Fibroblast of lung (primary cell): ENCODE measurements at regions not wholly inside any gene's neighbourhood (a gene's known extent, or its start where the extent isn't known, plus 50 kb on each side); places are given as distances from the start of the nearest gene placed in this dataset.
"Not testable (repeated sequence)": the region's sequence is repeated elsewhere in the genome, so short reads cannot be mapped to it uniquely, and the experiment has no call there.

Source experiments
- DNase-seq, 2 donors: peaks; one replicate each; pipeline versions ENCODE4 v3.0.0 to v3.0.0-alpha.2; 2010; ENCODE audit warnings: low read depth in 2 of 2
- H2AFZ ChIP-seq: 2 replicates; pipeline ENCODE4 v1.5.1; 2012; ENCODE audit warnings: low read length, control low read depth, inconsistent platforms
- H3K27ac ChIP-seq: 2 replicates; pipeline ENCODE4 v1.5.1; 2011; ENCODE audit warnings: low read length, control low read depth; ENCODE audit not compliant: insufficient read depth
- H3K27me3 ChIP-seq: 2 replicates; pipeline ENCODE4 v1.5.1; 2011; ENCODE audit warnings: mild to moderate bottlenecking, low read length; ENCODE audit not compliant: control insufficient read depth, insufficient read depth
- H3K36me3 ChIP-seq: 2 replicates; pipeline ENCODE4 v1.5.1; 2011; ENCODE audit warnings: low read length; ENCODE audit not compliant: control insufficient read depth, insufficient read depth
- H3K4me1 ChIP-seq: 2 replicates; pipeline ENCODE4 v1.5.1; 2011; ENCODE audit warnings: low read length; ENCODE audit not compliant: control insufficient read depth, insufficient read depth; ENCODE audit errors: extremely low read depth
- H3K4me2 ChIP-seq: 2 replicates; pipeline ENCODE4 v1.5.1; 2011; ENCODE audit warnings: low read length, control low read depth; ENCODE audit not compliant: insufficient read depth; ENCODE audit errors: extremely low read depth
- H3K4me3 ChIP-seq, 4 experiments: fragments of 200-600 bp in 1 of 4; sonication (generic) in 1 of 4; replicated peaks in 1 of 4; 2 replicates each; pipeline ENCODE4 v1.5.1; 2011 to 2016; ENCODE audit warnings: low read length in 4 of 4, low read depth in 3 of 4, mild to moderate bottlenecking in 3 of 4, control low read depth in 2 of 4, inconsistent platforms in 1 of 4, mixed read lengths in 1 of 4; ENCODE audit not compliant: insufficient read depth in 1 of 4; ENCODE audit errors: control extremely low read depth in 1 of 4
- H3K79me2 ChIP-seq: 2 replicates; pipeline ENCODE4 v1.5.1; 2012; ENCODE audit warnings: mild to moderate bottlenecking, low read length, inconsistent platforms; ENCODE audit not compliant: control insufficient read depth, insufficient read depth
- H3K9ac ChIP-seq: 2 replicates; pipeline ENCODE4 v1.5.1; 2011; ENCODE audit warnings: mild to moderate bottlenecking, low read length, control low read depth; ENCODE audit not compliant: insufficient read depth
- H3K9me3 ChIP-seq: 2 replicates; pipeline ENCODE4 v1.5.1; 2012; ENCODE audit warnings: low read depth, low read length; ENCODE audit not compliant: control insufficient read depth, insufficient read depth
- H4K20me1 ChIP-seq: 2 replicates; pipeline ENCODE4 v1.5.1; 2011; ENCODE audit warnings: low read length; ENCODE audit not compliant: control insufficient read depth, insufficient read depth; ENCODE audit errors: extremely low read depth
- CTCF ChIP-seq, 2 donors: IDR thresholded peaks in 1 of 2; conservative IDR thresholded peaks in 1 of 2; 1 replicate in 1 of 2; 2 replicates in 1 of 2; pipeline ENCODE4 v1.5.1; 2011 to 2012; ENCODE audit warnings: low read length in 2 of 2, control low read depth in 1 of 2, inconsistent platforms in 1 of 2, low read depth in 1 of 2, mild to moderate bottlenecking in 1 of 2
- EZH2 ChIP-seq: IDR thresholded peaks from 2 replicates; pipeline ENCODE4 v1.5.1; 2012; ENCODE audit warnings: low read length, control low read depth, mild to moderate bottlenecking; ENCODE audit errors: missing control alignments

DNA sequence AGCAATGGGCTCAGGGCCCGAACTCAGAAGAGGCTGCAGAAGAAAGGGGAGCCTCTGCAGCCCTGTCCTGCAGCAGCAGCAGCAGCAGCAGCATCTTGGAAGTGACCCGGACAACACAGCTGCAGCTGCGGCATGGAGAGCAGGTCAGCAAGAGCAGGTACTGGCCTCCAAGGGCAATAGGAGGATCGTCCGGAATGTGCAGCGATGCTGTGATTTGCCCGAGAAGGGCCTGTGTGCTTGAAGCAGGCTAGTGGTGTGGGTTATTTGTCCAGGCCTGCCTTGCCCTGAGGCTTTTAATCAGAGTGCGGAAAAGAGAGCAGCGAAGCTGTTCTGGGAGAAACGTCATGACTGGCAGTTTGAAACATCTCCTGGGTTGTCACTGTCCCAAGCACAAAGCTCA lies 126.0 kb downstream of the F11 start:
- Histone ChIP-seq H3K79me2 (no peaks in the 10 kb centered on the region), H4K20me1 (no peaks in the 10 kb centered on the region), H3K4me1 (no peaks in the 10 kb centered on the region), H3K27ac (no peak overlapping the region), H3K36me3 (no peaks in the 10 kb centered on the region), H3K27me3 (no peaks in the 10 kb centered on the region), H3K4me2 (no peak overlapping the region), H3K9ac (no peak overlapping the region), H3K9me3 (no peaks in the 10 kb centered on the region), H2AFZ (no peak overlapping the region), H3K4me3 (no peak overlapping the region)
- DNase-seq, result no peak
- TF ChIP-seq EZH2, result no peak
- TF ChIP-seq CTCF (conservative IDR thresholded peaks at IDR 0.05 in 1 of 2, IDR thresholded peaks at IDR 0.05 in 1 of 2; ENCODE audit: low read depth in 1 of 2, low read length in 2 of 2), result no peak

GRCh38 chr4:186384328-186384727 lies 118.3 kb downstream of the F11 start:
- not testable (repeated sequence) for H3K27me3 ChIP-seq, H3K4me3 ChIP-seq, H3K36me3 ChIP-seq, H3K79me2 ChIP-seq, DNase-seq, H3K4me1 ChIP-seq, H3K9ac ChIP-seq, H3K27ac ChIP-seq, H3K9me3 ChIP-seq, H2AFZ ChIP-seq, H4K20me1 ChIP-seq, H3K4me2 ChIP-seq

DNA sequence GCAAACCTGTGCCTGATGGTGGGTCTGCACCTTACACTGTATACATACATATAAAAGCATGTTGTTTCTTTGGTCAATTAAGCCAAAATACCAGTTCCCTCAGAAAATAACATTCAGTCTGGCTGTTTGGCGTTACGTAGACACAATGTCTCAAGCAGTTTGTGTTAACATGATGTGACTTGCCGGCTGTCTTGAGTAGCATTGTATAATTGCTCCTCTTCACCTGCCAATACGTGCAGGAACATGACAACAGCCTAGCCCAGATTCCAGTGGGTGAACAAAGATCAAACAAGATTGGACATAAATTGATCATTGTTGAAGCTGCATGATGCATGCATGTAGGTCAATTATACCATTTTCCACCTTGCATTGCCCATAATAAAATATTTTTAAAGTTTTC lies 102.3 kb downstream of the F11 start:
- Histone ChIP-seq H4K20me1 (no peaks in the 10 kb centered on the region), H3K9me3 (no peaks in the 10 kb centered on the region), H3K4me2 (no peak overlapping the region), H2AFZ (no peak overlapping the region), H3K27ac (no peak overlapping the region), H3K27me3 (no peaks in the 10 kb centered on the region), H3K4me1 (no peaks in the 10 kb centered on the region), H3K79me2 (no peaks in the 10 kb centered on the region), H3K4me3 (no peak overlapping the region), H3K9ac (no peak overlapping the region), H3K36me3 (no peaks in the 10 kb centered on the region)
- no peak for TF ChIP-seq EZH2
- TF ChIP-seq CTCF (conservative IDR thresholded peaks at IDR 0.05 in 1 of 2, IDR thresholded peaks at IDR 0.05 in 1 of 2; ENCODE audit: low read depth in 1 of 2, low read length in 2 of 2), result no peak
- no peak for DNase-seq

GRCh38 chr4:186366326-186366725 lies 100.3 kb downstream of the F11 start:
- Histone ChIP-seq H3K27ac (no peak overlapping the region), H3K9me3 (no peaks in the 10 kb centered on the region), H3K4me3 (no peak overlapping the region), H4K20me1 (no peaks in the 10 kb centered on the region), H3K9ac (no peak overlapping the region), H3K79me2 (no peaks in the 10 kb centered on the region), H2AFZ (no peak overlapping the region), H3K36me3 (no peaks in the 10 kb centered on the region), H3K4me2 (no peak overlapping the region), H3K4me1 (no peaks in the 10 kb centered on the region), H3K27me3 (no peaks in the 10 kb centered on the region)
- DNase-seq, result no peak
- TF ChIP-seq CTCF (conservative IDR thresholded peaks at IDR 0.05 in 1 of 2, IDR thresholded peaks at IDR 0.05 in 1 of 2; ENCODE audit: low read depth in 1 of 2, low read length in 2 of 2) (no peak), EZH2 (no peak)

DNA sequence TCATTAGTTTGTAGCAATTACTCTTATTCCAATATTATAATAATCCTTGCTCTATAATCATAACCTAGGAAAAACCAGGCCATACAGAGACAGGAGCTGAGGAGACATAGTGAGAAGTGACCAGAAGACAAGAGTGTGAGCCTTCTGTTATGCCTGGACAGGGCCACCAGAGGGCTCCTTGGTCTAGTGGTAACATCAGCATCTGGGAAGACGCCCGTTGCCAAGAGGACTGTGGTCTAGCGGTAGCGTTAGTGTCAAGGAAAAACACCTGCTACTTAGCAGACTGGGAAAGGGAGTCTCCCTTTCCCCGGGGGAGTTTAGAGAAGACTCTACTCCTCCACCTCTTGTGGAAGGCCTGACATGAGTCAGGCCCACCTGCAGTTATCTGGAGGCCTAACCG lies 97.0 kb downstream of the F11 start:
- H3K9me3 ChIP-seq, H3K9ac ChIP-seq: not testable (repeated sequence)

More for the DNA sequence above, 97.0 kb downstream of the F11 start:
- H3K36me3 ChIP-seq, H3K79me2 ChIP-seq, H3K4me1 ChIP-seq, H3K4me3 ChIP-seq, DNase-seq, H2AFZ ChIP-seq, H3K4me2 ChIP-seq, H3K27me3 ChIP-seq, H3K27ac ChIP-seq, H4K20me1 ChIP-seq: not testable (repeated sequence)
